ENCODE measurements at regions not wholly inside any gene's neighbourhood (a gene's known extent, or its start where the extent isn't known, plus 50 kb on each side); places are given as distances from the start of the nearest gene placed in this dataset.

- no peak overlapping the region for H3K4me3 Mint-ChIP-seq
- no peaks in the 10 kb centered on the region for H3K27me3 ChIP-seq (replicated peaks in 1 of 2; ENCODE audit: control insufficient read depth in 2 of 2, extremely low read depth in 1 of 2, insufficient read depth in 2 of 2, low read length in 1 of 2)
- H3K27me3 Mint-ChIP-seq = peaks cover 4 to 10% of the 10 kb centered on the region in 2 donors
- WGBS (ENCODE audit: insufficient coverage) = 60% methylated on average over 1 of the region's 1 CpG
- H3K4me1 ChIP-seq (ENCODE audit: control insufficient read depth in 1 of 2, extremely low read depth in 1 of 2, insufficient read depth in 2 of 2, low read length in 2 of 2) = no peaks in the 10 kb centered on the region
- H3K36me3 ChIP-seq (ENCODE audit: control insufficient read depth in 2 of 2, extremely low read depth in 1 of 2, insufficient read depth in 1 of 2, low read length in 1 of 2) = no peaks in the 10 kb centered on the region
- no peak overlapping the region for H3K4me3 ChIP-seq (ENCODE audit: control insufficient read depth in 1 of 2, extremely low read depth in 1 of 2, low read length in 1 of 2)
- no peak for ATAC-seq (replicated peaks in 1 of 4)
- no peaks in the 10 kb centered on the region for H3K9me3 Mint-ChIP-seq
- no peak overlapping the region for H3K27ac ChIP-seq (ENCODE audit: low read length)
- H3K36me3 Mint-ChIP-seq = no peaks in the 10 kb centered on the region
- ChIA-PET POLR2A (no interaction called here), CTCF (no interaction called here)
- no peaks in the 10 kb centered on the region for H3K9me3 ChIP-seq
- no peak overlapping the region for H3K27ac Mint-ChIP-seq
- H3K4me1 Mint-ChIP-seq = peaks cover 0 to 2% (median 0%) of the 10 kb centered on the region in 3 donors
- no peak for DNase-seq
Measured at GRCh38 chr13:33340631-33341030, 55.1 kb upstream of the STARD13 start.

GRCh38 chr13:33341861-33342452 is 56.4 kb upstream of the STARD13 start:
- H3K4me1 ChIP-seq (ENCODE audit: control insufficient read depth in 1 of 2, extremely low read depth in 1 of 2, insufficient read depth in 2 of 2, low read length in 2 of 2) = no peaks in the 10 kb centered on the region
- H3K4me3 Mint-ChIP-seq = no peak overlapping the region
- ChIA-PET POLR2A (no interaction called here), CTCF (no interaction called here)
- H3K4me3 ChIP-seq (ENCODE audit: control insufficient read depth in 1 of 2, extremely low read depth in 1 of 2, low read length in 1 of 2) = no peak overlapping the region
- no peaks in the 10 kb centered on the region for H3K9me3 Mint-ChIP-seq
- no peak overlapping the region for H3K27ac Mint-ChIP-seq
- peaks cover 0 to 2% (median 0%) of the 10 kb centered on the region in 3 donors for H3K4me1 Mint-ChIP-seq
- no peaks in the 10 kb centered on the region for H3K36me3 Mint-ChIP-seq
- H3K9me3 ChIP-seq = no peaks in the 10 kb centered on the region
- H3K36me3 ChIP-seq (ENCODE audit: control insufficient read depth in 2 of 2, extremely low read depth in 1 of 2, insufficient read depth in 1 of 2, low read length in 1 of 2) = no peaks in the 10 kb centered on the region
- WGBS (ENCODE audit: insufficient coverage) = no CpG with 5 or more reads among the region's 5 CpGs
- no peak overlapping the region for H3K27ac ChIP-seq (ENCODE audit: low read length)
- no peak for DNase-seq
- H3K27me3 ChIP-seq (replicated peaks in 1 of 2; ENCODE audit: control insufficient read depth in 2 of 2, extremely low read depth in 1 of 2, insufficient read depth in 2 of 2, low read length in 1 of 2) = no peaks in the 10 kb centered on the region
- ATAC-seq (replicated peaks in 1 of 4) = no peak
- H3K27me3 Mint-ChIP-seq = peaks cover 7 to 11% of the 10 kb centered on the region in 2 donors

GRCh38 chr13:33345842-33346241 is 60.3 kb upstream of the STARD13 start:
- H3K36me3 Mint-ChIP-seq = no peaks in the 10 kb centered on the region
- no peak overlapping the region for H3K4me3 ChIP-seq (ENCODE audit: control insufficient read depth in 1 of 2, extremely low read depth in 1 of 2, low read length in 1 of 2)
- POLR2A ChIA-PET = no interaction called here
- H3K27ac ChIP-seq (ENCODE audit: low read length) = no peak overlapping the region
- H3K27me3 ChIP-seq (replicated peaks in 1 of 2; ENCODE audit: control insufficient read depth in 2 of 2, extremely low read depth in 1 of 2, insufficient read depth in 2 of 2, low read length in 1 of 2) = peaks cover 0 to 15% of the 10 kb centered on the region in 2 experiments
- WGBS (ENCODE audit: insufficient coverage) = 80% methylated on average over 2 of the region's 2 CpGs
- H3K27ac Mint-ChIP-seq = no peak overlapping the region
- no peak for ATAC-seq (replicated peaks in 1 of 4)
- H3K9me3 Mint-ChIP-seq = no peaks in the 10 kb centered on the region
- no peaks in the 10 kb centered on the region for H3K4me1 ChIP-seq (ENCODE audit: control insufficient read depth in 1 of 2, extremely low read depth in 1 of 2, insufficient read depth in 2 of 2, low read length in 2 of 2)
- no peaks in the 10 kb centered on the region for H3K36me3 ChIP-seq (ENCODE audit: control insufficient read depth in 2 of 2, extremely low read depth in 1 of 2, insufficient read depth in 1 of 2, low read length in 1 of 2)
- H3K4me1 Mint-ChIP-seq = peaks cover 0 to 4% (median 2%) of the 10 kb centered on the region in 3 donors
- DNase-seq = no peak
- H3K4me3 Mint-ChIP-seq = no peak overlapping the region
- H3K9me3 ChIP-seq = no peaks in the 10 kb centered on the region
- CTCF ChIA-PET = no interaction called here
- H3K27me3 Mint-ChIP-seq = peaks cover 14 to 31% of the 10 kb centered on the region in 2 donors

DNA sequence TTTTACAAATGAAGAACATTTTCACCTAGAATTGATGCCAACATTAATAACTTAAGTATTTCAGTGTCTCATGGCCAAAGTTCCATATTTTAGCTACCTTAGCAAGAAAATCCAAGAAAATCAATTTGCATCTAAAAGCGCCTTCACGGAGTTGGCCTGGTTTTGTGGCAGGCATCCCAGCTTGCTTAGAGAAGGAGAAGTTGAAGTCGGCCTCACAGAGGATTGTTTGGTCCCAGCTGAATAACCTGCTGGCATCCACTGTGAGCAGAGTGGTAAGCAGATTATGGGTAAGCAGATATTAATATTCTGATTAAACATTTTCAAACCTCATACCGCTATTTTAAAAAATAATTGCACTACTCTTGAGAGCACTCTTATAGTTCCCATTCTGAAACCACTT is 62.3 kb upstream of the STARD13 start:
- Histone ChIP-seq H3K36me3 (ENCODE audit: control insufficient read depth in 2 of 2, extremely low read depth in 1 of 2, insufficient read depth in 1 of 2, low read length in 1 of 2) (no peaks in the 10 kb centered on the region), H3K9me3 (no peaks in the 10 kb centered on the region), H3K4me3 (ENCODE audit: control insufficient read depth in 1 of 2, extremely low read depth in 1 of 2, low read length in 1 of 2) (no peak overlapping the region), H3K27ac (ENCODE audit: low read length) (no peak overlapping the region), H3K4me1 (ENCODE audit: control insufficient read depth in 1 of 2, extremely low read depth in 1 of 2, insufficient read depth in 2 of 2, low read length in 2 of 2) (no peaks in the 10 kb centered on the region), H3K27me3 (replicated peaks in 1 of 2; ENCODE audit: control insufficient read depth in 2 of 2, extremely low read depth in 1 of 2, insufficient read depth in 2 of 2, low read length in 1 of 2) (peaks cover 0 to 19% of the 10 kb centered on the region in 2 experiments)
- POLR2A ChIA-PET = no interaction called here
- no peaks in the 10 kb centered on the region for H3K36me3 Mint-ChIP-seq
- peaks cover 0 to 6% (median 4%) of the 10 kb centered on the region in 3 donors for H3K4me1 Mint-ChIP-seq
- ATAC-seq (replicated peaks in 1 of 4) = no peak
- H3K27ac Mint-ChIP-seq = no peak overlapping the region
- CTCF ChIA-PET = no interaction called here
- H3K4me3 Mint-ChIP-seq = no peak overlapping the region
- H3K9me3 Mint-ChIP-seq = no peaks in the 10 kb centered on the region
- no peak for DNase-seq
- no CpG with 5 or more reads among the region's 4 CpGs for WGBS (ENCODE audit: insufficient coverage)
- peaks cover 20 to 46% of the 10 kb centered on the region in 2 donors for H3K27me3 Mint-ChIP-seq

- Mint-ChIP-seq H3K9me3 (no peaks in the 10 kb centered on the region), H3K27ac (no peak overlapping the region), H3K36me3 (no peaks in the 10 kb centered on the region), H3K4me1 (peaks cover 0 to 8% (median 6%) of the 10 kb centered on the region in 3 donors), H3K27me3 (peaks cover 25 to 49% of the 10 kb centered on the region in 2 donors), H3K4me3 (no peak overlapping the region)
- no peak for DNase-seq
- ChIA-PET POLR2A (no interaction called here), CTCF (no interaction called here)
- Histone ChIP-seq H3K9me3 (no peaks in the 10 kb centered on the region), H3K36me3 (ENCODE audit: control insufficient read depth in 2 of 2, extremely low read depth in 1 of 2, insufficient read depth in 1 of 2, low read length in 1 of 2) (no peaks in the 10 kb centered on the region), H3K27me3 (replicated peaks in 1 of 2; ENCODE audit: control insufficient read depth in 2 of 2, extremely low read depth in 1 of 2, insufficient read depth in 2 of 2, low read length in 1 of 2) (peaks cover 0 to 19% of the 10 kb centered on the region in 2 experiments), H3K4me1 (ENCODE audit: control insufficient read depth in 1 of 2, extremely low read depth in 1 of 2, insufficient read depth in 2 of 2, low read length in 2 of 2) (no peaks in the 10 kb centered on the region), H3K4me3 (ENCODE audit: control insufficient read depth in 1 of 2, extremely low read depth in 1 of 2, low read length in 1 of 2) (no peak overlapping the region), H3K27ac (ENCODE audit: low read length) (no peak overlapping the region)
- no CpG with 5 or more reads among the region's 2 CpGs for WGBS (ENCODE audit: insufficient coverage)
- no peak for ATAC-seq (replicated peaks in 1 of 4)
Measured at GRCh38 chr13:33348366-33348765, 62.8 kb upstream of the STARD13 start.

- H3K9me3 Mint-ChIP-seq = no peaks in the 10 kb centered on the region
- 80% methylated on average over 19 of the region's 21 CpGs for WGBS (ENCODE audit: insufficient coverage)
- no peak overlapping the region for H3K4me3 Mint-ChIP-seq
- no peak for ATAC-seq (replicated peaks in 1 of 4)
- POLR2A ChIA-PET = no interaction called here
- H3K4me1 Mint-ChIP-seq = peaks cover 0 to 8% (median 5%) of the 10 kb centered on the region in 3 donors
- Histone ChIP-seq H3K27me3 (replicated peaks in 1 of 2; ENCODE audit: control insufficient read depth in 2 of 2, extremely low read depth in 1 of 2, insufficient read depth in 2 of 2, low read length in 1 of 2) (peaks cover 0 to 19% of the 10 kb centered on the region in 2 experiments), H3K4me1 (ENCODE audit: control insufficient read depth in 1 of 2, extremely low read depth in 1 of 2, insufficient read depth in 2 of 2, low read length in 2 of 2) (no peaks in the 10 kb centered on the region), H3K4me3 (ENCODE audit: control insufficient read depth in 1 of 2, extremely low read depth in 1 of 2, low read length in 1 of 2) (no peak overlapping the region), H3K27ac (ENCODE audit: low read length) (no peak overlapping the region), H3K9me3 (no peaks in the 10 kb centered on the region), H3K36me3 (ENCODE audit: control insufficient read depth in 2 of 2, extremely low read depth in 1 of 2, insufficient read depth in 1 of 2, low read length in 1 of 2) (no peaks in the 10 kb centered on the region)
- CTCF ChIA-PET = no interaction called here
- H3K27ac Mint-ChIP-seq = no peak overlapping the region
- H3K36me3 Mint-ChIP-seq = no peaks in the 10 kb centered on the region
- DNase-seq = no peak
- peaks cover 30 to 54% of the 10 kb centered on the region in 2 donors for H3K27me3 Mint-ChIP-seq
Measured at GRCh38 chr13:33349288-33349985, 63.9 kb upstream of the STARD13 start.

Data from T-cell (primary cell).